NCI-H1930 (cell line): ENCODE measurements at regions not wholly inside any gene's neighbourhood (a gene's known extent, or its start where the extent isn't known, plus 50 kb on each side); places are given as distances from the start of the nearest gene placed in this dataset.
A peak's percentile ranks its signal among the peaks of the same experiment; 100 is the strongest.
"Not testable (repeated sequence)": the region's sequence is repeated elsewhere in the genome, so short reads cannot be mapped to it uniquely, and the experiment has no call there.

Experiments
- DNase-seq, 2 experiments: peaks; one replicate each; lab custom pipeline; 2025; lab: John Stamatoyannopoulos, UW

GRCh38 chrX:13223868-13224567 lies 95.8 kb downstream of the ATXN3L start:
- no peak for DNase-seq

GRCh38 chrX:13220916-13221315 lies 98.9 kb downstream of the ATXN3L start:
- no peak for DNase-seq

- no peak for DNase-seq
Observed at GRCh38 chrX:13219991-13220764, 99.7 kb downstream of the ATXN3L start.

- DNase-seq, result no peak
Observed at GRCh38 chrX:13218758-13219157, 101.1 kb downstream of the ATXN3L start.

GRCh38 chrX:13216139-13216538 lies 103.7 kb downstream of the ATXN3L start:
- DNase-seq, result no peak

GRCh38 chrX:13215729-13216128 lies 104.1 kb downstream of the ATXN3L start:
- no peak for DNase-seq

- DNase-seq, result no peak
Observed at GRCh38 chrX:13212191-13212651, 107.6 kb downstream of the ATXN3L start.

- DNase-seq, result not testable (repeated sequence)
Observed at GRCh38 chrX:13210142-13210541, 109.7 kb downstream of the ATXN3L start.

- not testable (repeated sequence) for DNase-seq
Observed at GRCh38 chrX:13209704-13210103, 110.1 kb downstream of the ATXN3L start.

- DNase-seq, result no peak
Observed at GRCh38 chrX:13208281-13208935, 111.4 kb downstream of the ATXN3L start.

- no peak for DNase-seq
Observed at GRCh38 chrX:13203271-13203670, 116.6 kb downstream of the ATXN3L start.

GRCh38 chrX:13201605-13202219 lies 118.1 kb downstream of the ATXN3L start:
- DNase-seq, result no peak

GRCh38 chrX:13200398-13200797 lies 119.5 kb downstream of the ATXN3L start:
- DNase-seq, result no peak

GRCh38 chrX:13198762-13199064 lies 121.1 kb downstream of the ATXN3L start:
- DNase-seq, result no peak

GRCh38 chrX:13198056-13198761 lies 121.6 kb downstream of the ATXN3L start:
- no peak for DNase-seq

- DNase-seq, result no peak
Observed at GRCh38 chrX:13196782-13197181, 123.1 kb downstream of the ATXN3L start.

- no peak for DNase-seq
Observed at GRCh38 chrX:13195340-13195739, 124.5 kb downstream of the ATXN3L start.

GRCh38 chrX:13194291-13195103 lies 125.4 kb downstream of the ATXN3L start:
- DNase-seq, result peak; percentile 38 to 63

- no peak for DNase-seq
Observed at GRCh38 chrX:13190051-13190450, 129.8 kb downstream of the ATXN3L start.

GRCh38 chrX:13189380-13189779 lies 130.5 kb downstream of the ATXN3L start:
- no peak for DNase-seq

- no peak for DNase-seq
Observed at GRCh38 chrX:13188731-13189309, 131.0 kb downstream of the ATXN3L start.
